Caco-2 (cell line): ENCODE measurements at regions not wholly inside any gene's neighbourhood (a gene's known extent, or its start where the extent isn't known, plus 50 kb on each side); places are given as distances from the start of the nearest gene placed in this dataset.

Source experiments
- BruUV-seq: library from RNA; stranded (reverse); fragments of 400-500 nt; replicated peaks from 2 replicates; lab custom pipeline; 2021; lab: Mats Ljungman, UMichigan
- CTCF ChIA-PET: fragments of 300-600 bp; sonication (Branson Sonifier 250); formaldehyde crosslinking; loops from one replicate; lab custom pipeline; 2022; ENCODE audit warnings: antibody characterized with exemption; lab: Charles Lee
- POLR2A ChIA-PET: fragments of 300-600 bp; sonication (Branson Sonifier 250); formaldehyde crosslinking; loops from one replicate; lab custom pipeline; 2022; ENCODE audit warnings: antibody characterized with exemption; lab: Charles Lee
- DNase-seq, 2 experiments: peaks; one replicate each; pipeline versions ENCODE4 v3.0.0 to v3.0.0-alpha.2; 2020 to 2022
- H3K27me3 ChIP-seq: replicated peaks from 2 replicates; pipeline ENCODE4 v1.6.0; 2011; ENCODE audit warnings: low read length; ENCODE audit not compliant: control insufficient read depth, insufficient read depth
- H3K36me3 ChIP-seq: 2 replicates; pipeline ENCODE4 v1.5.1; 2011; ENCODE audit warnings: low read length; ENCODE audit not compliant: control insufficient read depth, insufficient read depth
- H3K4me1 ChIP-seq: fragments of 250-450 bp; sonication (Bioruptor Pico); 2 replicates; pipeline ENCODE4 v1.5.1; 2020; ENCODE audit warnings: mild to moderate bottlenecking
- H3K4me3 ChIP-seq: 2 replicates; pipeline ENCODE4 v1.5.1; 2011; ENCODE audit warnings: low read depth, mild to moderate bottlenecking, control low read depth, low read length
- H3K9me3 ChIP-seq: fragments of 250-450 bp; sonication (Bioruptor Pico); 2 replicates; pipeline ENCODE4 v1.5.1; 2020; ENCODE audit warnings: mild to moderate bottlenecking, moderate library complexity
- H3K27ac Mint-ChIP-seq: one replicate; pipeline ENCODE4 v1.8.0; 2022; ENCODE audit warnings: mixed read lengths; ENCODE audit not compliant: unreplicated experiment
- H3K27me3 Mint-ChIP-seq: one replicate; pipeline ENCODE4 v1.8.0; 2022; ENCODE audit warnings: mixed read lengths; ENCODE audit not compliant: insufficient read depth, unreplicated experiment
- H3K36me3 Mint-ChIP-seq: one replicate; pipeline ENCODE4 v1.8.0; 2022; ENCODE audit warnings: mild to moderate bottlenecking, mixed read lengths; ENCODE audit not compliant: insufficient read depth, unreplicated experiment
- H3K4me1 Mint-ChIP-seq: one replicate; pipeline ENCODE4 v1.8.0; 2022; ENCODE audit warnings: low read depth, mixed read lengths; ENCODE audit not compliant: unreplicated experiment
- H3K4me3 Mint-ChIP-seq: one replicate; pipeline ENCODE4 v1.8.0; 2022; ENCODE audit warnings: mild to moderate bottlenecking, moderate library complexity, mixed read lengths; ENCODE audit not compliant: unreplicated experiment
- H3K9me3 Mint-ChIP-seq: one replicate; pipeline ENCODE4 v1.8.0; 2022; ENCODE audit warnings: mixed read lengths; ENCODE audit not compliant: unreplicated experiment
- CTCF ChIP-seq, 2 experiments: fragments of 200-600 bp in 1 of 2; IDR thresholded peaks; 1 replicate in 1 of 2; 2 replicates in 1 of 2; pipeline versions ENCODE4 v1.5.1 to v1.8.0; 2011 to 2022; ENCODE audit warnings: antibody characterized with exemption in 1 of 2, control low read depth in 1 of 2, inconsistent platforms in 1 of 2, low read depth in 1 of 2, low read length in 1 of 2, mild to moderate bottlenecking in 1 of 2, moderate library complexity in 1 of 2; ENCODE audit not compliant: insufficient read depth in 1 of 2, severe bottlenecking in 1 of 2, unreplicated experiment in 1 of 2
- intact Hi-C: fragments of 100-400 bp; cut with micrococcal nuclease; formaldehyde crosslinking; loops from one replicate; pipeline ENCODE4 v1.10.0; 2022; ENCODE audit not compliant: unreplicated experiment

- POLR2A ChIA-PET: no interaction called here
- H3K4me3 Mint-ChIP-seq: no peak overlapping the region
- BruUV-seq: no TSS peak
These were observed 77.0 kb upstream of the B3GAT2 start for GRCh38 chr6:71033890-71034289.

GRCh38 chr6:71034563-71035345 is 77.9 kb upstream of the B3GAT2 start:
- CTCF ChIA-PET: no interaction called here
- H3K9me3 Mint-ChIP-seq: no peaks in the 10 kb centered on the region

More at GRCh38 chr6:71033890-71034289, 77.0 kb upstream of the B3GAT2 start:
- Mint-ChIP-seq H3K27me3 (no peaks in the 10 kb centered on the region), H3K36me3 (peaks cover 6% of the 10 kb centered on the region), H3K9me3 (no peaks in the 10 kb centered on the region), H3K4me1 (peaks cover 6% of the 10 kb centered on the region), H3K27ac (no peak overlapping the region)
- DNase-seq: no peak
- intact Hi-C loops: no loop called here
- TF ChIP-seq CTCF (IDR thresholded peaks at IDR 0.05; ENCODE audit: insufficient read depth in 1 of 2, low read depth in 1 of 2, low read length in 1 of 2, severe bottlenecking in 1 of 2, unreplicated experiment in 1 of 2): no peak
- no peaks in the 10 kb centered on the region for H3K36me3 ChIP-seq
- no peak overlapping the region for H3K4me3 ChIP-seq
- H3K9me3 ChIP-seq: no peaks in the 10 kb centered on the region
- CTCF ChIA-PET: no interaction called here
- peaks cover 14% of the 10 kb centered on the region for H3K4me1 ChIP-seq
- no peaks in the 10 kb centered on the region for H3K27me3 ChIP-seq

GRCh38 chr6:71035871-71036270 is 79.0 kb upstream of the B3GAT2 start:
- DNase-seq: no peak
- intact Hi-C loops: no loop called here
- Histone ChIP-seq H3K36me3 (no peaks in the 10 kb centered on the region), H3K4me3 (no peak overlapping the region), H3K4me1 (peaks cover 27% of the 10 kb centered on the region), H3K9me3 (no peaks in the 10 kb centered on the region), H3K27me3 (no peaks in the 10 kb centered on the region)
- no peak for TF ChIP-seq CTCF (IDR thresholded peaks at IDR 0.05; ENCODE audit: insufficient read depth in 1 of 2, low read depth in 1 of 2, low read length in 1 of 2, severe bottlenecking in 1 of 2, unreplicated experiment in 1 of 2)
- Mint-ChIP-seq H3K27me3 (no peaks in the 10 kb centered on the region), H3K4me3 (no peak overlapping the region), H3K4me1 (peaks cover 10% of the 10 kb centered on the region), H3K27ac (peak overlapping the region; percentile 30), H3K36me3 (peaks cover 6% of the 10 kb centered on the region), H3K9me3 (no peaks in the 10 kb centered on the region)
- no TSS peak for BruUV-seq
- CTCF ChIA-PET: no interaction called here
- POLR2A ChIA-PET: no interaction called here

More at GRCh38 chr6:71034563-71035345, 77.9 kb upstream of the B3GAT2 start:
- intact Hi-C loops: no loop called here
- H3K27me3 Mint-ChIP-seq: no peaks in the 10 kb centered on the region
- no peaks in the 10 kb centered on the region for H3K36me3 ChIP-seq
- H3K27me3 ChIP-seq: no peaks in the 10 kb centered on the region
- TF ChIP-seq CTCF (IDR thresholded peaks at IDR 0.05; ENCODE audit: insufficient read depth in 1 of 2, low read depth in 1 of 2, low read length in 1 of 2, severe bottlenecking in 1 of 2, unreplicated experiment in 1 of 2): no peak
- no peaks in the 10 kb centered on the region for H3K9me3 ChIP-seq
- peaks cover 6% of the 10 kb centered on the region for H3K4me1 Mint-ChIP-seq
- H3K4me3 Mint-ChIP-seq: no peak overlapping the region
- no TSS peak for BruUV-seq
- peaks cover 6% of the 10 kb centered on the region for H3K36me3 Mint-ChIP-seq
- no peak for DNase-seq
- no peak overlapping the region for H3K4me3 ChIP-seq
- POLR2A ChIA-PET: no interaction called here
- no peak overlapping the region for H3K27ac Mint-ChIP-seq
- peaks cover 17% of the 10 kb centered on the region for H3K4me1 ChIP-seq
